Colonic mucosa (tissue), 4 donors: ENCODE measurements at regions not wholly inside any gene's neighbourhood (a gene's known extent, or its start where the extent isn't known, plus 50 kb on each side); places are given as distances from the start of the nearest gene placed in this dataset.

Experiments used
- DNase-seq: peaks from one replicate; pipeline ENCODE4 v3.0.0-alpha.2; 2020
- H3K27ac ChIP-seq: fragments of 200-600 bp; one replicate; pipeline ENCODE4 v1.8.0; 2021
- H3K27me3 ChIP-seq: fragments of 200-600 bp; one replicate; pipeline ENCODE4 v1.8.0; 2021
- H3K36me3 ChIP-seq: fragments of 200-600 bp; one replicate; pipeline ENCODE4 v1.8.0; 2021
- H3K4me1 ChIP-seq: fragments of 200-600 bp; one replicate; pipeline ENCODE4 v1.8.0; 2021; ENCODE audit warnings: mild to moderate bottlenecking
- H3K4me3 ChIP-seq: fragments of 200-600 bp; one replicate; pipeline ENCODE4 v1.8.0; 2021
- H3K9ac ChIP-seq, 2 donors: one replicate each; pipeline ENCODE4 v1.7.0; 2013; ENCODE audit warnings: control low read depth in 2 of 2, low read depth in 2 of 2, low read length in 2 of 2
- H3K9me3 ChIP-seq: fragments of 200-600 bp; one replicate; pipeline ENCODE4 v1.8.0; 2021
- CTCF ChIP-seq: fragments of 200-600 bp; IDR thresholded peaks from one replicate; pipeline ENCODE4 v1.8.0; 2022; ENCODE audit warnings: antibody characterized with exemption, mild to moderate bottlenecking
- intact Hi-C: fragments of 100-400 bp; cut with DNase I; formaldehyde crosslinking; loops from one replicate; pipeline ENCODE4 v1.14.1; 2022
- donor health status: healthy.
- donor health status: DM: no; HTN: no; CAD: no.
- donor health status: DM: no; HTN: no; CAD: no.

- intact Hi-C loops: no loop called here
- Histone ChIP-seq H3K9me3 (no peaks in the 10 kb centered on the region), H3K27ac (no peak overlapping the region), H3K27me3 (no peaks in the 10 kb centered on the region), H3K36me3 (no peaks in the 10 kb centered on the region), H3K4me1 (no peaks in the 10 kb centered on the region), H3K4me3 (no peak overlapping the region), H3K9ac (no peak overlapping the region)
- TF ChIP-seq CTCF: no peak
- peak; percentile 26 for DNase-seq
Measured at GRCh38 chr4:173807347-173807746, 277.3 kb upstream of the HAND2 start.

GRCh38 chr4:173805884-173806283 lies 275.9 kb upstream of the HAND2 start:
- no peak for TF ChIP-seq CTCF
- no peak for DNase-seq
- H3K9ac ChIP-seq: no peak overlapping the region
- no peaks in the 10 kb centered on the region for H3K9me3 ChIP-seq
- H3K27ac ChIP-seq: no peak overlapping the region
- no peaks in the 10 kb centered on the region for H3K4me1 ChIP-seq
- no peak overlapping the region for H3K4me3 ChIP-seq
- H3K36me3 ChIP-seq: no peaks in the 10 kb centered on the region
- no peaks in the 10 kb centered on the region for H3K27me3 ChIP-seq
- intact Hi-C loops: no loop called here

GRCh38 chr4:173802662-173803022 lies 272.6 kb upstream of the HAND2 start:
- H3K9me3 ChIP-seq: no peaks in the 10 kb centered on the region
- intact Hi-C loops: no loop called here
- no peaks in the 10 kb centered on the region for H3K4me1 ChIP-seq
- no peak for TF ChIP-seq CTCF
- no peak overlapping the region for H3K9ac ChIP-seq
- no peaks in the 10 kb centered on the region for H3K36me3 ChIP-seq
- no peak for DNase-seq
- no peak overlapping the region for H3K27ac ChIP-seq
- H3K27me3 ChIP-seq: no peaks in the 10 kb centered on the region
- H3K4me3 ChIP-seq: no peak overlapping the region

GRCh38 chr4:173801876-173802661 lies 272.0 kb upstream of the HAND2 start:
- Histone ChIP-seq H3K9me3 (no peaks in the 10 kb centered on the region), H3K9ac (no peak overlapping the region), H3K4me3 (no peak overlapping the region), H3K4me1 (no peaks in the 10 kb centered on the region), H3K36me3 (no peaks in the 10 kb centered on the region), H3K27ac (no peak overlapping the region), H3K27me3 (no peaks in the 10 kb centered on the region)
- no peak for TF ChIP-seq CTCF
- intact Hi-C loops: no loop called here
- DNase-seq: no peak

GRCh38 chr4:173801361-173801760 lies 271.3 kb upstream of the HAND2 start:
- Histone ChIP-seq H3K36me3 (no peaks in the 10 kb centered on the region), H3K9ac (no peak overlapping the region), H3K27me3 (no peaks in the 10 kb centered on the region), H3K9me3 (no peaks in the 10 kb centered on the region), H3K4me1 (no peaks in the 10 kb centered on the region), H3K27ac (no peak overlapping the region), H3K4me3 (no peak overlapping the region)
- TF ChIP-seq CTCF: no peak
- intact Hi-C loops: no loop called here
- no peak for DNase-seq
